ENCODE measurements at regions not wholly inside any gene's neighbourhood (a gene's known extent, or its start where the extent isn't known, plus 50 kb on each side); places are given as distances from the start of the nearest gene placed in this dataset.

DNA sequence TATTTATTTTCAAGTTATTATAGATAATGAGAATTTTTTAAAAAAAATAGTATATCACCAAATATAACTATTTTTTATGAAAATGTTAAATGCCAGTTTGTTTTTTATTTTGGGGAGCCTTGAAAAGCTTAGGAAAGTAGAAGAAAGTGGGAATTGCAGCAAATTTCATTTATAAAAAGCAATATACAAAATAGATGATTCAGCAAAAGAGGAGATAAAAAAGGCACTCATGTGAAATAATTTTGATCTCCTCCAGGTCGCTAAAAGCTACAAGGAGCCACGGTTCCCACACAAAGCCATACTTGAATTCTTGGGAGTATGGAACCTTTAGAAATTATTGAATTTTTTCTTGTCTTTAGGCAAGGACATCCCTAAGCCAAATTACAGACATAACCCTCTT lies 625.0 kb upstream of the SGO1 start:
- POLR2A ChIA-PET, result no interaction called here
- H3K4me1 Mint-ChIP-seq (ENCODE audit: low read depth), result no peaks in the 10 kb centered on the region
- no peaks in the 10 kb centered on the region for H3K36me3 Mint-ChIP-seq
- H3K9me3 Mint-ChIP-seq, result peaks cover 49% of the 10 kb centered on the region
- DNase-seq, result no peak
- intact Hi-C loops (cut with micrococcal nuclease), result no loop called here
- H3K27ac Mint-ChIP-seq, result no peak overlapping the region
- H3K4me3 Mint-ChIP-seq, result no peak overlapping the region
- H3K27me3 Mint-ChIP-seq, result no peaks in the 10 kb centered on the region
- CTCF ChIA-PET, result no interaction called here

GRCh38 chr3:20810555-20810954 lies 624.5 kb upstream of the SGO1 start:
- Mint-ChIP-seq H3K27me3 (no peaks in the 10 kb centered on the region), H3K27ac (no peak overlapping the region), H3K36me3 (no peaks in the 10 kb centered on the region), H3K4me1 (ENCODE audit: low read depth) (no peaks in the 10 kb centered on the region), H3K4me3 (no peak overlapping the region), H3K9me3 (peaks cover 49% of the 10 kb centered on the region)
- POLR2A ChIA-PET, result no interaction called here
- CTCF ChIA-PET, result no interaction called here
- intact Hi-C loops (cut with micrococcal nuclease), result no loop called here
- no peak for DNase-seq

DNA sequence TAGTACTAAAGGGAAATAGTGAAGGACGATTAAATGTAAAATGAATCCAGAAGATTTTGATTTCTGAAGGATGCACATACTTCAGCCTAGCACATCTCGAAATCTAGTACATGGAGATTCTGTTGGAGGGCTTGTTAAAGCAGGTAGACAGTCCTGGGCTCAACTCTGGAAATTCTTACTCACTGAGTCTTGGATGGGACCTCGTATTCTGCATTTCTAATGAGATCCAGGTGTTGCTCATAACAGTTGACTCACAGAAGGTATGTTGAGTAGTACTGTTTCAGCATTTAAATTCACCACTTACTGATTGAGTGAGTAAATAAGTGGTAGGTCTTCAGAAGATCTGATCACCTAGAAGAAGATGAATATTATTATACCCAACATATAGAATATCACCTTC lies 623.4 kb upstream of the SGO1 start:
- intact Hi-C loops (cut with micrococcal nuclease), result no loop called here
- Mint-ChIP-seq H3K27ac (no peak overlapping the region), H3K36me3 (no peaks in the 10 kb centered on the region), H3K27me3 (no peaks in the 10 kb centered on the region), H3K4me3 (no peak overlapping the region), H3K9me3 (peaks cover 43% of the 10 kb centered on the region), H3K4me1 (ENCODE audit: low read depth) (no peaks in the 10 kb centered on the region)
- CTCF ChIA-PET, result no interaction called here
- POLR2A ChIA-PET, result no interaction called here
- no peak for DNase-seq

- H3K4me1 Mint-ChIP-seq (ENCODE audit: low read depth), result no peaks in the 10 kb centered on the region
- intact Hi-C loops (cut with micrococcal nuclease), result no loop called here
Measured at GRCh38 chr3:20808864-20809263, 622.9 kb upstream of the SGO1 start.

DNA sequence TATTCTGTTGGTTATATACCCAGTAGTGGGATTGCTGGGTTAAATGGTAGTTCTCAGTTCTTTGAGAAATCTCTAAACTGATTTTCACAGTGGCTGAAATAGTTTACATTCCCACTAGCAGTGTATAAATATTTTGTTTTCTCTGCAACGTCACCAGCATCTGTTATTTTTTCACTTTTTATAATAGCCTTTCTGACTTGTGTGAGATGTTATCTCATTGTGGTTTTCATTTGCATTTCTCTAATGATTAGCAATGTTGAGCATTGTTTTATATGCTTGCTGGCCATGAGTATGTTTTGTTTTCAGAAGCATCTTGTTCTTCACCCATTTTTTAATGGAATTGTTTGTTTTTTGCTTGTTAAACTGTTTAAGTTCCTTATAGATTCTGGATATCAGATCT lies 612.7 kb upstream of the SGO1 start:
- POLR2A ChIA-PET, result no interaction called here
- Mint-ChIP-seq H3K27ac (no peak overlapping the region), H3K4me1 (ENCODE audit: low read depth) (no peaks in the 10 kb centered on the region), H3K9me3 (peaks cover 42% of the 10 kb centered on the region), H3K36me3 (no peaks in the 10 kb centered on the region), H3K4me3 (no peak overlapping the region), H3K27me3 (no peaks in the 10 kb centered on the region)
- no peak for DNase-seq
- intact Hi-C loops (cut with micrococcal nuclease), result no loop called here
- CTCF ChIA-PET, result no interaction called here

More at GRCh38 chr3:20808864-20809263, 622.9 kb upstream of the SGO1 start:
- Mint-ChIP-seq H3K27ac (no peak overlapping the region), H3K9me3 (peaks cover 45% of the 10 kb centered on the region), H3K4me3 (no peak overlapping the region), H3K27me3 (no peaks in the 10 kb centered on the region), H3K36me3 (no peaks in the 10 kb centered on the region)
- POLR2A ChIA-PET, result no interaction called here
- CTCF ChIA-PET, result no interaction called here
- DNase-seq, result no peak

GRCh38 chr3:20787005-20787404 lies 601.0 kb upstream of the SGO1 start:
- intact Hi-C loops (cut with micrococcal nuclease), result no loop called here
- ChIA-PET POLR2A (no interaction called here), CTCF (no interaction called here)
- Mint-ChIP-seq H3K9me3 (peaks cover 74% of the 10 kb centered on the region), H3K27ac (no peak overlapping the region), H3K4me1 (ENCODE audit: low read depth) (no peaks in the 10 kb centered on the region), H3K27me3 (no peaks in the 10 kb centered on the region), H3K4me3 (no peak overlapping the region), H3K36me3 (no peaks in the 10 kb centered on the region)
- no peak for DNase-seq

- Mint-ChIP-seq H3K27ac (no peak overlapping the region), H3K27me3 (no peaks in the 10 kb centered on the region), H3K36me3 (no peaks in the 10 kb centered on the region), H3K9me3 (peaks cover 49% of the 10 kb centered on the region), H3K4me3 (no peak overlapping the region), H3K4me1 (ENCODE audit: low read depth) (no peaks in the 10 kb centered on the region)
- intact Hi-C loops (cut with micrococcal nuclease), result no loop called here
- CTCF ChIA-PET, result no interaction called here
- no peak for DNase-seq
- POLR2A ChIA-PET, result no interaction called here
Measured at GRCh38 chr3:20776692-20777091, 590.7 kb upstream of the SGO1 start.

DNA sequence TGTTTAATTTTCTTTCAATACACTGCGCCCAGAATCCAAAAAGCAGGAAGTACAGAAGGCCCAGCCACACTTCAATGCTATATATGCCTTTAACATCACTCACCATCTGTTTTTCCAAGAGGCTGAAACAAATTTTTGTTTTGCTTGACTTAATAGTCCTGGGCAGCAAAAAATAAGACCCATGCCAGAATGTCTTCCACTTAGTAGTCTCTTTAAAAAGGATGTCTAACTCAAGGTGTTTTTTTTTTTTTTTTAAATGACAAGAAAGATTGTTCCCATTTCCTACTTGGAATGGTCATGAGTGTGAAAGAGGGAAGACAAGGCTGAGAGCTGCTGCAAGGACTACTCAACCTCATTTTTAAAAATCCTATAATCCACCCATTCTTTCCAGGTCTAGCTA lies 590.3 kb upstream of the SGO1 start:
- peaks cover 49% of the 10 kb centered on the region for H3K9me3 Mint-ChIP-seq
- CTCF ChIA-PET, result no interaction called here
- no peaks in the 10 kb centered on the region for H3K36me3 Mint-ChIP-seq
- no peaks in the 10 kb centered on the region for H3K27me3 Mint-ChIP-seq
- H3K4me1 Mint-ChIP-seq (ENCODE audit: low read depth), result no peaks in the 10 kb centered on the region
- H3K27ac Mint-ChIP-seq, result no peak overlapping the region
- intact Hi-C loops (cut with micrococcal nuclease), result no loop called here
- no peak for DNase-seq
- POLR2A ChIA-PET, result no interaction called here
- H3K4me3 Mint-ChIP-seq, result no peak overlapping the region

- CTCF ChIA-PET, result no interaction called here
Measured at GRCh38 chr3:20773320-20773984, 587.4 kb upstream of the SGO1 start.

DNA sequence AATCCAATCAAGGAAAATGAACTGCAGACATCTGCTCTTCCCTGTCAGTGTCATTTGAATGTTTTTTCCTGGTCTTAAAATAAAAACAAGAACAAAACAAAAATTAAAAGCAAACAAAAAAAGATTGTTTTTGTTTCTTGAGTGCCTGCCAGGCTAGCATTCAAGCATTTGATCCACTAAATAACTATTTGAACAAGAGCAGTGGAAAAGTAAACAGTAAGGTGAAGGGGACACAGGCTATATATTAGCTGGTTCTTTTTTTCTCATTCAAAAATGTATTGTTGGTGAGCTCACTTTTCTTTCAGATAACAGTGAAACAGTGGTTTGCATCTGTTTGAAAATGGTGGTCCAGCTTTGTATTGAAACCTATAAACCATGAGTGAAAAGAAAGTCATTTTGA lies 586.9 kb upstream of the SGO1 start:
- peaks cover 54% of the 10 kb centered on the region for H3K9me3 Mint-ChIP-seq

More at GRCh38 chr3:20773320-20773984, 587.4 kb upstream of the SGO1 start:
- H3K4me1 Mint-ChIP-seq (ENCODE audit: low read depth), result no peaks in the 10 kb centered on the region
- POLR2A ChIA-PET, result no interaction called here
- H3K4me3 Mint-ChIP-seq, result no peak overlapping the region
- H3K36me3 Mint-ChIP-seq, result no peaks in the 10 kb centered on the region
- DNase-seq, result no peak
- H3K9me3 Mint-ChIP-seq, result peaks cover 50% of the 10 kb centered on the region
- intact Hi-C loops (cut with micrococcal nuclease), result no loop called here
- H3K27ac Mint-ChIP-seq, result no peak overlapping the region
- H3K27me3 Mint-ChIP-seq, result no peaks in the 10 kb centered on the region

GRCh38 chr3:20769430-20769829 lies 583.4 kb upstream of the SGO1 start:
- no peaks in the 10 kb centered on the region for H3K27me3 Mint-ChIP-seq
- H3K9me3 Mint-ChIP-seq, result peaks cover 49% of the 10 kb centered on the region
- H3K27ac Mint-ChIP-seq, result no peak overlapping the region
- intact Hi-C loops (cut with micrococcal nuclease), result no loop called here
- DNase-seq, result no peak
- CTCF ChIA-PET, result no interaction called here
- no peaks in the 10 kb centered on the region for H3K4me1 Mint-ChIP-seq (ENCODE audit: low read depth)
- H3K4me3 Mint-ChIP-seq, result no peak overlapping the region
- POLR2A ChIA-PET, result no interaction called here
- H3K36me3 Mint-ChIP-seq, result no peaks in the 10 kb centered on the region

More for the DNA sequence above, 586.9 kb upstream of the SGO1 start:
- no peaks in the 10 kb centered on the region for H3K4me1 Mint-ChIP-seq (ENCODE audit: low read depth)
- no peak for DNase-seq
- H3K36me3 Mint-ChIP-seq, result no peaks in the 10 kb centered on the region
- intact Hi-C loops (cut with micrococcal nuclease), result no loop called here
- POLR2A ChIA-PET, result no interaction called here
- no peak overlapping the region for H3K27ac Mint-ChIP-seq
- no peak overlapping the region for H3K4me3 Mint-ChIP-seq
- no peaks in the 10 kb centered on the region for H3K27me3 Mint-ChIP-seq
- CTCF ChIA-PET, result no interaction called here

- no peak overlapping the region for H3K27ac Mint-ChIP-seq
- ChIA-PET POLR2A (no interaction called here), CTCF (no interaction called here)
- intact Hi-C loops (cut with micrococcal nuclease), result no loop called here
- no peaks in the 10 kb centered on the region for H3K36me3 Mint-ChIP-seq
- H3K27me3 Mint-ChIP-seq, result no peaks in the 10 kb centered on the region
- H3K4me1 Mint-ChIP-seq (ENCODE audit: low read depth), result no peaks in the 10 kb centered on the region
- H3K4me3 Mint-ChIP-seq, result no peak overlapping the region
- H3K9me3 Mint-ChIP-seq, result peaks cover 41% of the 10 kb centered on the region
- DNase-seq, result no peak
Measured at GRCh38 chr3:20760981-20761380, 575.0 kb upstream of the SGO1 start.

DNA sequence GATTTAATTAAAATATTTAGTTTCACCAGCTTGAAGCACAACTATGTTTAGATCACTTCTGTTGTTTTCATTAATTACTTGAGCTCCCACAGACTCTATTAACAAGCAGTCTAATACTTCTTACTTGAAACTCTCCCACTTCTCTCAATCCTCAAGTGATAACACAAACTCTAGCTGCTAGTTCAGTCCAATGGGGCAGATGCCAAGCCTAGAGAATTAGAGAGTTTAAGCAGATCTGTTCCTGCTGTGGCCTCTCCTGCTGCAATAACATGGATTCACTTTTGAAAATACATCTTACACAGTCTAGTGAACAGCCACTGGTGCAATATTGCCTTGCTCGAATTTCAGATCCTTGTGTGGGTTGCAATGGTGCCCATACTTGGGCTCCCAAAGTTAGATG lies 566.4 kb upstream of the SGO1 start:
- intact Hi-C loops (cut with micrococcal nuclease), result no loop called here
- POLR2A ChIA-PET, result interaction anchor here (0.6 kb wide), 1 partner anchor 29 kb away, joined by 4 read pairs; no protein-coding TSS in a partner anchor
- no peaks in the 10 kb centered on the region for H3K27me3 Mint-ChIP-seq
- H3K4me1 Mint-ChIP-seq (ENCODE audit: low read depth), result no peaks in the 10 kb centered on the region
- DNase-seq, result no peak
- H3K27ac Mint-ChIP-seq, result no peak overlapping the region
- H3K4me3 Mint-ChIP-seq, result no peak overlapping the region
- H3K36me3 Mint-ChIP-seq, result no peaks in the 10 kb centered on the region
- H3K9me3 Mint-ChIP-seq, result peaks cover 46% of the 10 kb centered on the region
- CTCF ChIA-PET, result no interaction called here
